Esophagus squamous epithelium (tissue), 4 donors: ENCODE measurements at regions not wholly inside any gene's neighbourhood (a gene's known extent, or its start where the extent isn't known, plus 50 kb on each side); places are given as distances from the start of the nearest gene placed in this dataset.

Source experiments
- POLR2A ChIP-seq, 4 donors: fragments of 450-650 bp; IDR thresholded peaks; one replicate each; pipeline ENCODE4 v1.6.1; 2017; ENCODE audit warnings: antibody characterized with exemption in 4 of 4, mild to moderate bottlenecking in 4 of 4, moderate library complexity in 3 of 4
- TF ChIP-seq, protein P1 (sequence below), 6 experiments: fragments of 450-650 bp in 4 of 6; fragments of 200-600 bp in 2 of 6; sonication (generic) in 2 of 6; IDR thresholded peaks; one replicate each; pipeline ENCODE4 v1.5.1; 2016 to 2019; ENCODE audit warnings: antibody characterized with exemption in 6 of 6, mild to moderate bottlenecking in 4 of 6, moderate library complexity in 4 of 6

DNA sequence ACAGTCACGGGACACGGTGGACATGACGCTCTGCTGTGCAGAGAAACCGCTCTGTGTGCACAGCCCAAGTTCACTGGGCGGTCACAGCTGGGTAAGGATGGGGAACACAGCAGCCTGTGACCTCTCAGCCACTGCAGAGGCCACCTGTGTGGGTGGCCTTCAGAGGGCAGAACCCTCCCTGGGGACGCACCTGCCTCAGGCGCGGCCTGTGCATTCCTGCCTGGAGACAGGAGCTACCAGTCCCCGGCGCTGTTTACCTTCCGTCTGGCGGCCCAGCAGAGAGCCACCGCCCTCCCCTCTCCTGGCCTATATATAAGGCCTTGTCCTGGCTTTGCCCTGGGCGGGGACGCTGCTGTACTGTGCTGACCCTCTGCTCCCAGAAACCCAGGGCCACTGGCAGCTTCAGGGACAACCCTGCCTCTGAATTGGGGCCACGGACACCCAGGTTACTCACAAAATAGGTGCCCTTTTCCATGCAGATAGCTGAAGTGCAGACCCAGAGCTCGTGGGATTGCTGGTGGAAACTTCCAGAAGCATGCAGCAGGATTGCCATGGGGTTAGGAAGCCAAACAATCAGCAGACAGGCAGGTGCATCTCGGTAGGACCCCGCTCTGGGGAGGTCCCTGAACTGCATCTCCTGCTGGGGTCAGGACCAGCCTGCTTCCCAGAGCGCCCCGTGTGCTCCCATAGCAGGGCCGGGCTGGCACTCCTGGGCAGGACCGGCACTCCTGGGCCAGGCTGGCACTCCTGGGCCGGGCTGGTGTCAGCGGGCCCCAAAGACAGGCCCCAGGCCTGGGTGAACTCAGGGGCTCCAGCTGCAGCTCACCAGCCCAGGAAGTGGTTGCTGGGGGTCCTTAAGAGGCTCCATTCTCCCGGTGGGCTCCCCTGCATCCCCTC is 83.6 kb downstream of the SIK1 start:
- TF ChIP-seq, protein P1, sequence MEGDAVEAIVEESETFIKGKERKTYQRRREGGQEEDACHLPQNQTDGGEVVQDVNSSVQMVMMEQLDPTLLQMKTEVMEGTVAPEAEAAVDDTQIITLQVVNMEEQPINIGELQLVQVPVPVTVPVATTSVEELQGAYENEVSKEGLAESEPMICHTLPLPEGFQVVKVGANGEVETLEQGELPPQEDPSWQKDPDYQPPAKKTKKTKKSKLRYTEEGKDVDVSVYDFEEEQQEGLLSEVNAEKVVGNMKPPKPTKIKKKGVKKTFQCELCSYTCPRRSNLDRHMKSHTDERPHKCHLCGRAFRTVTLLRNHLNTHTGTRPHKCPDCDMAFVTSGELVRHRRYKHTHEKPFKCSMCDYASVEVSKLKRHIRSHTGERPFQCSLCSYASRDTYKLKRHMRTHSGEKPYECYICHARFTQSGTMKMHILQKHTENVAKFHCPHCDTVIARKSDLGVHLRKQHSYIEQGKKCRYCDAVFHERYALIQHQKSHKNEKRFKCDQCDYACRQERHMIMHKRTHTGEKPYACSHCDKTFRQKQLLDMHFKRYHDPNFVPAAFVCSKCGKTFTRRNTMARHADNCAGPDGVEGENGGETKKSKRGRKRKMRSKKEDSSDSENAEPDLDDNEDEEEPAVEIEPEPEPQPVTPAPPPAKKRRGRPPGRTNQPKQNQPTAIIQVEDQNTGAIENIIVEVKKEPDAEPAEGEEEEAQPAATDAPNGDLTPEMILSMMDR (IDR thresholded peaks at IDR 0.05), result no peak
- no peak for TF ChIP-seq POLR2A (IDR thresholded peaks at IDR 0.05)
